ENCODE measurements at regions not wholly inside any gene's neighbourhood (a gene's known extent, or its start where the extent isn't known, plus 50 kb on each side); places are given as distances from the start of the nearest gene placed in this dataset.
"Not testable (repeated sequence)": the region's sequence is repeated elsewhere in the genome, so short reads cannot be mapped to it uniquely, and the experiment has no call there.

- in situ Hi-C loops (cut with HindIII; ENCODE audit: extremely low pct_ligation_motif_present, low pct_unique_long_range_greater_than_20kb); H2AFZ ChIP-seq (ENCODE audit: low read length); H3K9ac ChIP-seq (ENCODE audit: insufficient read depth, low read depth, low read length); intact Hi-C loops (cut with micrococcal nuclease; ENCODE audit: unreplicated experiment); H3K36me3 ChIP-seq (replicated peaks in 1 of 2; ENCODE audit: control insufficient read depth in 1 of 2, insufficient read depth in 2 of 2, low read length in 2 of 2); CTCF ChIA-PET (ENCODE audit: low intra/inter-chr PET ratio, low total read pairs); BruUV-seq (replicated peaks); DNase-seq (ENCODE audit: low spot score); H3K27me3 ChIP-seq (ENCODE audit: control insufficient read depth in 1 of 2, insufficient read depth in 2 of 2, low read length in 2 of 2); FAIRE-seq; ATAC-seq; H3K9me3 ChIP-seq (ENCODE audit: low read length); H4K20me1 ChIP-seq (ENCODE audit: insufficient read depth, low read length); H3K4me2 ChIP-seq (ENCODE audit: low read depth, low read length); H3K27ac ChIP-seq (ENCODE audit: extremely low read length, insufficient read depth, low read length); POLR2A ChIA-PET; H3K79me2 ChIP-seq (ENCODE audit: insufficient read depth, low read length); H3K4me3 ChIP-seq (replicated peaks in 1 of 3; ENCODE audit: insufficient read depth in 1 of 3, low read depth in 2 of 3, low read length in 3 of 3): not testable (repeated sequence)
- peaks cover 17% of the 10 kb centered on the region for H3K4me1 ChIP-seq (ENCODE audit: insufficient read depth, low read length)
- WGBS (ENCODE audit: low lambda C conversion rate), result 53% methylated on average over 7 of the region's 7 CpGs
Measured at GRCh38 chr16:29346796-29347580, 59.5 kb downstream of the NPIPB11 start.

- H3K9me3 ChIP-seq (ENCODE audit: low read length); H2AFZ ChIP-seq (ENCODE audit: low read length); DNase-seq (ENCODE audit: low spot score); H3K27me3 ChIP-seq (ENCODE audit: control insufficient read depth in 1 of 2, insufficient read depth in 2 of 2, low read length in 2 of 2); H3K27ac ChIP-seq (ENCODE audit: extremely low read length, insufficient read depth, low read length); BruUV-seq (replicated peaks); in situ Hi-C loops (cut with HindIII; ENCODE audit: extremely low pct_ligation_motif_present, low pct_unique_long_range_greater_than_20kb); H3K79me2 ChIP-seq (ENCODE audit: insufficient read depth, low read length); CTCF ChIA-PET (ENCODE audit: low intra/inter-chr PET ratio, low total read pairs); H3K4me2 ChIP-seq (ENCODE audit: low read depth, low read length); ATAC-seq; FAIRE-seq; H3K9ac ChIP-seq (ENCODE audit: insufficient read depth, low read depth, low read length); H4K20me1 ChIP-seq (ENCODE audit: insufficient read depth, low read length); H3K36me3 ChIP-seq (replicated peaks in 1 of 2; ENCODE audit: control insufficient read depth in 1 of 2, insufficient read depth in 2 of 2, low read length in 2 of 2); intact Hi-C loops (cut with micrococcal nuclease; ENCODE audit: unreplicated experiment); POLR2A ChIA-PET; H3K4me3 ChIP-seq (replicated peaks in 1 of 3; ENCODE audit: insufficient read depth in 1 of 3, low read depth in 2 of 3, low read length in 3 of 3): not testable (repeated sequence)
- peaks cover 17% of the 10 kb centered on the region for H3K4me1 ChIP-seq (ENCODE audit: insufficient read depth, low read length)
- WGBS (ENCODE audit: low lambda C conversion rate), result 29% methylated on average over 2 of the region's 2 CpGs
Measured at GRCh38 chr16:29346203-29346602, 60.3 kb downstream of the NPIPB11 start.

- FAIRE-seq; H4K20me1 ChIP-seq (ENCODE audit: insufficient read depth, low read length); in situ Hi-C loops (cut with HindIII; ENCODE audit: extremely low pct_ligation_motif_present, low pct_unique_long_range_greater_than_20kb); H3K79me2 ChIP-seq (ENCODE audit: insufficient read depth, low read length); intact Hi-C loops (cut with micrococcal nuclease; ENCODE audit: unreplicated experiment); H3K27ac ChIP-seq (ENCODE audit: extremely low read length, insufficient read depth, low read length); H3K9me3 ChIP-seq (ENCODE audit: low read length); H3K4me3 ChIP-seq (replicated peaks in 1 of 3; ENCODE audit: insufficient read depth in 1 of 3, low read depth in 2 of 3, low read length in 3 of 3); H2AFZ ChIP-seq (ENCODE audit: low read length); H3K27me3 ChIP-seq (ENCODE audit: control insufficient read depth in 1 of 2, insufficient read depth in 2 of 2, low read length in 2 of 2); ATAC-seq; H3K36me3 ChIP-seq (replicated peaks in 1 of 2; ENCODE audit: control insufficient read depth in 1 of 2, insufficient read depth in 2 of 2, low read length in 2 of 2); DNase-seq (ENCODE audit: low spot score); BruUV-seq (replicated peaks); H3K9ac ChIP-seq (ENCODE audit: insufficient read depth, low read depth, low read length); POLR2A ChIA-PET; H3K4me2 ChIP-seq (ENCODE audit: low read depth, low read length); CTCF ChIA-PET (ENCODE audit: low intra/inter-chr PET ratio, low total read pairs): not testable (repeated sequence)
- WGBS (ENCODE audit: low lambda C conversion rate), result 43% methylated on average over 4 of the region's 4 CpGs
- H3K4me1 ChIP-seq (ENCODE audit: insufficient read depth, low read length), result peaks cover 12% of the 10 kb centered on the region
Measured at GRCh38 chr16:29342937-29343336, 63.6 kb downstream of the NPIPB11 start.

- H3K27ac ChIP-seq (ENCODE audit: extremely low read length, insufficient read depth, low read length); POLR2A ChIA-PET; CTCF ChIA-PET (ENCODE audit: low intra/inter-chr PET ratio, low total read pairs); in situ Hi-C loops (cut with HindIII; ENCODE audit: extremely low pct_ligation_motif_present, low pct_unique_long_range_greater_than_20kb); H4K20me1 ChIP-seq (ENCODE audit: insufficient read depth, low read length); H3K4me3 ChIP-seq (replicated peaks in 1 of 3; ENCODE audit: insufficient read depth in 1 of 3, low read depth in 2 of 3, low read length in 3 of 3); H3K9ac ChIP-seq (ENCODE audit: insufficient read depth, low read depth, low read length); H3K9me3 ChIP-seq (ENCODE audit: low read length); DNase-seq (ENCODE audit: low spot score); H3K79me2 ChIP-seq (ENCODE audit: insufficient read depth, low read length); BruUV-seq (replicated peaks); H3K27me3 ChIP-seq (ENCODE audit: control insufficient read depth in 1 of 2, insufficient read depth in 2 of 2, low read length in 2 of 2); intact Hi-C loops (cut with micrococcal nuclease; ENCODE audit: unreplicated experiment); H2AFZ ChIP-seq (ENCODE audit: low read length); H3K36me3 ChIP-seq (replicated peaks in 1 of 2; ENCODE audit: control insufficient read depth in 1 of 2, insufficient read depth in 2 of 2, low read length in 2 of 2): not testable (repeated sequence)
- WGBS (ENCODE audit: low lambda C conversion rate), result 17% methylated on average over 8 of the region's 9 CpGs
- FAIRE-seq, result peak; percentile 28
- Histone ChIP-seq H3K4me1 (ENCODE audit: insufficient read depth, low read length) (peaks cover 12% of the 10 kb centered on the region), H3K4me2 (ENCODE audit: low read depth, low read length) (peak overlapping the region; percentile 7; the same call in 1 of the 2 replicates)
- ATAC-seq, result peak; percentile 58
Measured at GRCh38 chr16:29340779-29341438, 65.6 kb downstream of the NPIPB11 start.

Measured in HepG2 (cell line).